CD4-positive, CD25-positive, alpha-beta regulatory T cell (primary cell): ENCODE measurements at regions not wholly inside any gene's neighbourhood (a gene's known extent, or its start where the extent isn't known, plus 50 kb on each side); places are given as distances from the start of the nearest gene placed in this dataset.

ENCODE experiments used
- ATAC-seq, 2 donors: fragments of 150-1000 bp; cut with Tn5 transposase; one replicate each; pipeline ENCODE4 v1.10.0; 2021; ENCODE audit warnings: low read depth in 2 of 2, moderate number of reproducible peaks in 2 of 2, moderate library complexity in 1 of 2
- DNase-seq, 3 donors: peaks; one replicate each; pipeline versions ENCODE4 v3.0.0 to v3.0.0-alpha.2; 2012 to 2022; ENCODE audit warnings: mixed read lengths in 1 of 3
- H3K27ac ChIP-seq: one replicate; pipeline ENCODE4 v1.7.0; 2013; ENCODE audit warnings: mild to moderate bottlenecking, low read length; ENCODE audit not compliant: insufficient read depth, poor library complexity, severe bottlenecking
- H3K27me3 ChIP-seq: one replicate; pipeline ENCODE4 v1.7.0; 2013; ENCODE audit warnings: low read length; ENCODE audit not compliant: control insufficient read depth, insufficient read depth
- H3K36me3 ChIP-seq: one replicate; pipeline ENCODE4 v1.7.0; 2013; ENCODE audit warnings: mild to moderate bottlenecking, low read length, moderate library complexity; ENCODE audit not compliant: control insufficient read depth, insufficient read depth
- H3K4me1 ChIP-seq: 2 replicates; pipeline ENCODE4 v1.7.0; 2013; ENCODE audit warnings: mild to moderate bottlenecking, low read length; ENCODE audit not compliant: insufficient read depth, control insufficient read depth, poor library complexity, severe bottlenecking
- H3K4me3 ChIP-seq: one replicate; pipeline ENCODE4 v1.7.0; 2013; ENCODE audit warnings: low read depth, mild to moderate bottlenecking, low read length, moderate library complexity
- H3K9me3 ChIP-seq, 2 experiments: 1 replicate in 1 of 2; 2 replicates in 1 of 2; pipeline ENCODE4 v1.7.0; 2013; ENCODE audit warnings: low read length in 2 of 2, mild to moderate bottlenecking in 1 of 2, moderate library complexity in 1 of 2; ENCODE audit not compliant: control insufficient read depth in 2 of 2
- H3K27ac Mint-ChIP-seq, 3 donors: one replicate each; pipeline ENCODE4 v1.8.0; 2020 to 2022; ENCODE audit warnings: mild to moderate bottlenecking in 3 of 3, mixed read lengths in 3 of 3, moderate library complexity in 2 of 3
- H3K27me3 Mint-ChIP-seq: one replicate; pipeline ENCODE4 v1.8.0; 2022; ENCODE audit warnings: mild to moderate bottlenecking, mixed read lengths
- H3K36me3 Mint-ChIP-seq: one replicate; pipeline ENCODE4 v1.8.0; 2020; ENCODE audit warnings: mixed read lengths
- H3K4me1 Mint-ChIP-seq, 4 donors: one replicate each; pipeline ENCODE4 v1.8.0; 2020 to 2022; ENCODE audit warnings: mixed read lengths in 4 of 4, mild to moderate bottlenecking in 1 of 4
- H3K4me3 Mint-ChIP-seq, 4 donors: one replicate each; pipeline ENCODE4 v1.8.0; 2020 to 2022; ENCODE audit warnings: mild to moderate bottlenecking in 4 of 4, mixed read lengths in 4 of 4, moderate library complexity in 3 of 4
- H3K9me3 Mint-ChIP-seq, 7 donors: one replicate each; pipeline ENCODE4 v1.8.0; 2020 to 2022; ENCODE audit warnings: mixed read lengths in 7 of 7, mild to moderate bottlenecking in 3 of 7, moderate library complexity in 2 of 7

DNA sequence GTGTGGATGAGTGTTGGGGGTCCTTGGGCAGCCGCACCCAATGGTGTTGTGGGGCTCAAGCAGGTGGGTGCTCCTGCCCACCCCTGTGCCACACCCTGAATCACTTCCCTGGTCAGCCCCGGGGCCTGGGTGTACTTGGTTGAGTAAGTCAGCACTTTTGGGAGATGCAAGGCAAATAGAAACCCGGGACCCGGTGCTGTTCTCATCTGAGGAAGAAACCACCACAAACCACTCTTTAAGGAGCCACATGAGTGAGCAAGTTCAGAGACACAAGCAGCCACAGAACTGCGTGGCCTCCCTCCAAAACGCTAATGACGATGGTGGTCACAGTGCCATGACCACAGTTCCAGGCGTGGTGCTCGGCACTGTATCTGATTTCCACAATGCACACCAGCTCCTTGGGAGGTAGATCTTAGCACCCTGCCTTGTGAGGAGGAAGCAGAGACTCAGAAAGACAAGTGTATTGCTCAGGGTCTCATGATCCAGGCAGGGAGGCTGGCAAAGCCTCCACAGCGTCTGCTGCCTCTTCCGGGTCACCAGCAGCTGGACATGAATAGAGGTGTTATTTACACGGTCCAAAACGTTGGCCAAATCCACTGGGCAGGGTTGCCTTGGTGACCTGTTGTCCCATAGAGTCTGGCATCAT lies 118.2 kb upstream of the ALDH1A3 start:
- ATAC-seq (no peak), DNase-seq (no peak)
- Mint-ChIP-seq H3K27ac (no peak overlapping the region), H3K9me3 (no peaks in the 10 kb centered on the region), H3K36me3 (no peaks in the 10 kb centered on the region), H3K4me1 (peaks cover 0 to 1% (median 0%) of the 10 kb centered on the region in 4 donors), H3K4me3 (no peak overlapping the region), H3K27me3 (peaks cover 13% of the 10 kb centered on the region)
- H3K9me3 ChIP-seq: no peaks in the 10 kb centered on the region
- no peaks in the 10 kb centered on the region for H3K4me1 ChIP-seq
- H3K27me3 ChIP-seq: peaks cover 2% of the 10 kb centered on the region
- no peaks in the 10 kb centered on the region for H3K36me3 ChIP-seq
- H3K4me3 ChIP-seq: no peak overlapping the region
- no peak overlapping the region for H3K27ac ChIP-seq

- DNase-seq: no peak
- no peak overlapping the region for H3K27ac Mint-ChIP-seq
- Histone ChIP-seq H3K27ac (no peak overlapping the region), H3K4me1 (no peaks in the 10 kb centered on the region), H3K4me3 (no peak overlapping the region), H3K36me3 (no peaks in the 10 kb centered on the region), H3K27me3 (peaks cover 2% of the 10 kb centered on the region), H3K9me3 (no peaks in the 10 kb centered on the region)
- peaks cover 9% of the 10 kb centered on the region for H3K27me3 Mint-ChIP-seq
- H3K36me3 Mint-ChIP-seq: no peaks in the 10 kb centered on the region
- H3K4me1 Mint-ChIP-seq: peaks cover 0 to 1% (median 0%) of the 10 kb centered on the region in 4 donors
- no peak for ATAC-seq
- H3K9me3 Mint-ChIP-seq: no peaks in the 10 kb centered on the region
- no peak overlapping the region for H3K4me3 Mint-ChIP-seq
Measured at GRCh38 chr15:100762289-100762688, 117.3 kb upstream of the ALDH1A3 start.

DNA sequence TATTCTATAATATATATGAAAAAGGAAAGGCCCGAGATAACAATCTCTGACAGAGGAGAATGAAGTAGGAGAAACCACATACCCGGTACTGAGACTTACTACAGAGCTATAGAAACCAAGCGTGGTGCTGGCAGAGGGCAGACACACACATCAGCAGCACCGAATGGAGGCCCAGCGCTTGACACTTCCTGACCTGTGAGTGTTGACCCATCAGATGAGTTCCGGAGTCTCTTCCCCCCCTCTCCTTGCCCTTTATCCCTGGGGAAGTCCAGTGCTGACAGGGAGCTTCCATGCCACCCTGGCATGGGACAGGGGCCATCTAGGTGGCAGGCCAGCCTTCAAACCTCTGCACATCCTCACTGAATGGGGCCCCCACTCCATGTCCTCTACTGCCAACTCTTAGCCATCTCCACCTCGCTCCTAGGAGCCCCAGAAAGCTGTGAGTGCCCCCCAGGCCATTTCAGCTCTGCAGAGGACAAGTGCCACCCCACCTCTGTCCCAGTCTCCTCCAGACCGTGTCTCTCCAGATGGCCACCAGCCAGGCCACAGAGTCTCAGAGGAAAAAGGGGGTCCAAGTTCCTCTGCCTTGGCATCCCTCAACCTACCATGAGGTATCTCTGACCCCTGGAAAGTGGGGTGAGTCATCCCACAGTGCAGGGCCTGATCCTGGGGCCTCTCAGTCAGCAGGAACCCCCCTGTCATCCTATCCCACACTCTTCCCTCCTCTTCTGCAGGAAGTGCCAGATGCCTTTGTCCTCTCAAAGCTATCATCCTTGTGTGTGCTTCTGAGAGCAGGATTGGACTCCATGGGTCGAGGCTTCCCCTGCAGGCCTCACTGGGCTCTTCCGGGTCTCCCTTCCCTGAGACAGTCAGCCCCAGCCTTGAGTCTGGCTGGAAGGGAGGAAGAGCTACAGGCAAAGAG lies 116.5 kb upstream of the ALDH1A3 start:
- Histone ChIP-seq H3K4me3 (no peak overlapping the region), H3K36me3 (no peaks in the 10 kb centered on the region), H3K4me1 (no peaks in the 10 kb centered on the region), H3K9me3 (no peaks in the 10 kb centered on the region), H3K27me3 (peaks cover 2% of the 10 kb centered on the region), H3K27ac (no peak overlapping the region)
- H3K4me1 Mint-ChIP-seq: peaks cover 0 to 1% (median 0%) of the 10 kb centered on the region in 4 donors
- DNase-seq (no peak), ATAC-seq (no peak)
- no peaks in the 10 kb centered on the region for H3K36me3 Mint-ChIP-seq
- H3K9me3 Mint-ChIP-seq: no peaks in the 10 kb centered on the region
- H3K27ac Mint-ChIP-seq: no peak overlapping the region
- H3K4me3 Mint-ChIP-seq: no peak overlapping the region
- H3K27me3 Mint-ChIP-seq: peaks cover 1% of the 10 kb centered on the region

DNA sequence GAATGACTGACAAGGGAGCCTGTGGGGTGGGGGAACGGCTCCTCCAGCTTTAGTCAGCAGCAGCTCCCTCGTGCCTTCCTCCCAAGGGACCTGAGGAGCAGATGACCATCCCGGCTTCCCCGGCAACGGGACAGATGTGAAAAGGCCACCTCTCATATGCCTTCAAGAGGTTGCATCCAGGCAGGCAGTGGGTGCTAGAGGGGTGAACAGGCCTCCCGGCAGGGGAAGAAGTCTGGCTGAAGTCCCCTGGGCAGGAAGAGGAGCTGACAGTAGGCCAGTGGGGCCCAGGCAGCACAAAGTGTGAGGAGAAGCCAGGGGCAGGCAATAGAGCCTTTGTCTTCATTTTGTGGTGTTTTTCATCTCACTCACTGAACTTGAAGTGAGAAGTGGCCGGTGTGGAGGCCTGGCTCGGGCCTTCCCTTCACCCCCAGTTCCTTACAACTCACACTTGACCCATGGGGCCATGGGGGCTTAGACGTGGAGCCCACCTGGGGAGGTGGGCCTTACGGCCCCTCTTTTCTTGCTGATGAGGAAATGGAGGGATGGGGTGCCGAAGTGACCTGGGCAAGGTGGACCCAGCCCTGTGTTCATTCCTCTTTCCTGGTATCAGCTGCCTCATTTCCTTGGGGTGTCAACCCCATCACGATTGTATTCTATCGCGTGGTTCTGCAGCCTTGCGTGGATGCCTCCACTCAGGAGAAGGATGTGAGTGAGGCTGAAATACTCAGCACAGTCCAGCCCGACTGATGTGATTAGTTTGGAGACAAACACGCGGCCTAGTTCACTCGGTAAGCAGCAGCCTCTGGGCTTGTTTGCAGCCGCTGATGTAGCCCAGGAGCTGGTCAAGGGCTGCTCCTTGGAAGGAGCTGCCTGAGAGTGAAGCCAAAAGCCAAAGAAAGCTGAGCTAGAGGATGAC lies 115.5 kb upstream of the ALDH1A3 start:
- no peaks in the 10 kb centered on the region for H3K36me3 Mint-ChIP-seq

GRCh38 chr15:100764778-100765466 lies 114.7 kb upstream of the ALDH1A3 start:
- Mint-ChIP-seq H3K4me1 (no peaks in the 10 kb centered on the region), H3K4me3 (no peak overlapping the region), H3K27me3 (no peaks in the 10 kb centered on the region), H3K27ac (no peak overlapping the region), H3K9me3 (no peaks in the 10 kb centered on the region), H3K36me3 (no peaks in the 10 kb centered on the region)
- Histone ChIP-seq H3K4me1 (no peaks in the 10 kb centered on the region), H3K36me3 (no peaks in the 10 kb centered on the region), H3K27me3 (peaks cover under 1% of the 10 kb centered on the region), H3K4me3 (no peak overlapping the region), H3K27ac (no peak overlapping the region), H3K9me3 (no peaks in the 10 kb centered on the region)
- ATAC-seq (no peak), DNase-seq (no peak)

More for the DNA sequence above, 115.5 kb upstream of the ALDH1A3 start:
- Mint-ChIP-seq H3K4me1 (peaks cover 0 to 1% (median 0%) of the 10 kb centered on the region in 4 donors), H3K27ac (no peak overlapping the region), H3K4me3 (no peak overlapping the region), H3K27me3 (no peaks in the 10 kb centered on the region), H3K9me3 (no peaks in the 10 kb centered on the region)
- H3K4me1 ChIP-seq: no peaks in the 10 kb centered on the region
- H3K27ac ChIP-seq: no peak overlapping the region
- no peak for ATAC-seq
- H3K4me3 ChIP-seq: no peak overlapping the region
- no peaks in the 10 kb centered on the region for H3K36me3 ChIP-seq
- no peak for DNase-seq
- peaks cover 2% of the 10 kb centered on the region for H3K27me3 ChIP-seq
- H3K9me3 ChIP-seq: no peaks in the 10 kb centered on the region

- Mint-ChIP-seq H3K4me1 (no peaks in the 10 kb centered on the region), H3K27ac (no peak overlapping the region), H3K9me3 (no peaks in the 10 kb centered on the region), H3K36me3 (no peaks in the 10 kb centered on the region), H3K27me3 (no peaks in the 10 kb centered on the region), H3K4me3 (no peak overlapping the region)
- no peaks in the 10 kb centered on the region for H3K4me1 ChIP-seq
- H3K4me3 ChIP-seq: no peak overlapping the region
- H3K9me3 ChIP-seq: no peaks in the 10 kb centered on the region
- no peaks in the 10 kb centered on the region for H3K36me3 ChIP-seq
- H3K27ac ChIP-seq: no peak overlapping the region
- no peaks in the 10 kb centered on the region for H3K27me3 ChIP-seq
- no peak for DNase-seq
- no peak for ATAC-seq
Measured at GRCh38 chr15:100765467-100766241, 114.0 kb upstream of the ALDH1A3 start.
